HEK293 (cell line): ENCODE measurements at regions not wholly inside any gene's neighbourhood (a gene's known extent, or its start where the extent isn't known, plus 50 kb on each side); places are given as distances from the start of the nearest gene placed in this dataset.

ENCODE experiments used
- MYNN ChIP-seq: fragments of 450-650 bp; formaldehyde crosslinking; IDR thresholded peaks from 2 replicates; pipeline ENCODE4 v1.5.1; 2016; ENCODE audit warnings: missing biosample characterization, missing genetic modification characterization, borderline replicate concordance
- YY1 ChIP-seq: fragments of 450-650 bp; formaldehyde crosslinking; IDR thresholded peaks from 2 replicates; pipeline ENCODE4 v1.5.1; 2018; ENCODE audit warnings: missing biosample characterization, missing genetic modification characterization
- ZNF223 ChIP-seq: fragments of 450-650 bp; formaldehyde crosslinking; IDR thresholded peaks from 2 replicates; pipeline ENCODE4 v1.5.1; 2016; ENCODE audit warnings: missing biosample characterization, missing genetic modification characterization
- ZNF513 ChIP-seq: fragments of 450-650 bp; IDR thresholded peaks from 2 replicates; pipeline ENCODE4 v1.5.1; 2018; ENCODE audit warnings: missing biosample characterization, missing genetic modification characterization
- TF ChIP-seq, protein P1 (sequence below): fragments of 450-650 bp; formaldehyde crosslinking; IDR thresholded peaks from 2 replicates; pipeline ENCODE4 v1.5.1; 2016; ENCODE audit warnings: missing biosample characterization, missing genetic modification characterization

- TF ChIP-seq, protein P1, sequence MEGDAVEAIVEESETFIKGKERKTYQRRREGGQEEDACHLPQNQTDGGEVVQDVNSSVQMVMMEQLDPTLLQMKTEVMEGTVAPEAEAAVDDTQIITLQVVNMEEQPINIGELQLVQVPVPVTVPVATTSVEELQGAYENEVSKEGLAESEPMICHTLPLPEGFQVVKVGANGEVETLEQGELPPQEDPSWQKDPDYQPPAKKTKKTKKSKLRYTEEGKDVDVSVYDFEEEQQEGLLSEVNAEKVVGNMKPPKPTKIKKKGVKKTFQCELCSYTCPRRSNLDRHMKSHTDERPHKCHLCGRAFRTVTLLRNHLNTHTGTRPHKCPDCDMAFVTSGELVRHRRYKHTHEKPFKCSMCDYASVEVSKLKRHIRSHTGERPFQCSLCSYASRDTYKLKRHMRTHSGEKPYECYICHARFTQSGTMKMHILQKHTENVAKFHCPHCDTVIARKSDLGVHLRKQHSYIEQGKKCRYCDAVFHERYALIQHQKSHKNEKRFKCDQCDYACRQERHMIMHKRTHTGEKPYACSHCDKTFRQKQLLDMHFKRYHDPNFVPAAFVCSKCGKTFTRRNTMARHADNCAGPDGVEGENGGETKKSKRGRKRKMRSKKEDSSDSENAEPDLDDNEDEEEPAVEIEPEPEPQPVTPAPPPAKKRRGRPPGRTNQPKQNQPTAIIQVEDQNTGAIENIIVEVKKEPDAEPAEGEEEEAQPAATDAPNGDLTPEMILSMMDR (tag by site-specific recombination), result no peak
- TF ChIP-seq ZNF513 (tag by site-specific recombination) (no peak), YY1 (tag by site-specific recombination) (no peak), ZNF223 (tag by site-specific recombination) (no peak), MYNN (tag by site-specific recombination) (no peak)
Observed at GRCh38 chr9:115400796-115401195, 282.8 kb upstream of the TNC start.
